IMR-90 (cell line): ENCODE measurements at regions not wholly inside any gene's neighbourhood (a gene's known extent, or its start where the extent isn't known, plus 50 kb on each side); places are given as distances from the start of the nearest gene placed in this dataset.

Experiments
- ATAC-seq: fragments of 200-7000 bp; cut with Tn5 transposase; 2 replicates; pipeline ENCODE4 v1.9.1; 2020; ENCODE audit warnings: low read depth, mild to moderate bottlenecking, moderate library complexity
- BruUV-seq: library from RNA; stranded (reverse); fragments of 400-500 nt; replicated peaks from 2 replicates; lab custom pipeline; 2021; lab: Mats Ljungman, UMichigan
- CTCF ChIA-PET: fragments of 300-600 bp; formaldehyde crosslinking; extraction: SDS; loops from one replicate; lab custom pipeline; 2021; ENCODE audit warnings: antibody characterized with exemption; lab: Yijun Ruan, JAX
- POLR2A ChIA-PET: fragments of 300-600 bp; sonication (Branson Sonifier 250); formaldehyde crosslinking; loops from one replicate; lab custom pipeline; 2022; ENCODE audit warnings: antibody characterized with exemption; ENCODE audit not compliant: unreplicated experiment; lab: Charles Lee
- DNase-seq: peaks from one replicate; pipeline ENCODE4 v3.0.0; 2013
- H2AFZ ChIP-seq: replicated peaks from 2 replicates; pipeline ENCODE3; 2013; ENCODE audit warnings: low read length, mild to moderate bottlenecking; ENCODE audit not compliant: poor library complexity
- H2AK5ac ChIP-seq: 2 replicates; pipeline ENCODE4 v1.6.1; 2013; ENCODE audit warnings: low read depth, low read length, inconsistent platforms
- H2AK9ac ChIP-seq: replicated peaks from 2 replicates; pipeline ENCODE3; 2013; ENCODE audit warnings: mild to moderate bottlenecking, low read depth, low read length, moderate library complexity; ENCODE audit not compliant: poor library complexity
- H2BK120ac ChIP-seq: 2 replicates; pipeline ENCODE4 v1.6.1; 2013; ENCODE audit warnings: low read depth, low read length, inconsistent platforms
- H2BK15ac ChIP-seq: 3 replicates; pipeline ENCODE4 v1.6.1; 2013; ENCODE audit warnings: low read depth, low read length, inconsistent platforms
- H2BK20ac ChIP-seq: 2 replicates; pipeline ENCODE4 v1.6.1; 2013; ENCODE audit warnings: low read depth, mild to moderate bottlenecking, inconsistent platforms, low read length, moderate library complexity
- H2BK5ac ChIP-seq: 2 replicates; pipeline ENCODE4 v1.6.1; 2013; ENCODE audit warnings: mild to moderate bottlenecking, low read depth, low read length, inconsistent platforms; ENCODE audit not compliant: poor library complexity, severe bottlenecking
- H3K14ac ChIP-seq: replicated peaks from 2 replicates; pipeline ENCODE4 v1.6.1; 2013; ENCODE audit warnings: low read depth, low read length, inconsistent platforms
- H3K18ac ChIP-seq: 2 replicates; pipeline ENCODE4 v1.6.1; 2013; ENCODE audit warnings: low read depth, low read length, control low read depth
- H3K23ac ChIP-seq: 2 replicates; pipeline ENCODE4 v1.6.1; 2013; ENCODE audit warnings: low read depth, low read length, inconsistent platforms
- H3K27ac ChIP-seq: 2 replicates; pipeline ENCODE4 v1.5.1; 2013; ENCODE audit warnings: mild to moderate bottlenecking, control low read depth, low read length; ENCODE audit not compliant: insufficient read depth
- H3K27me3 ChIP-seq: 2 replicates; pipeline ENCODE4 v1.6.1; 2013; ENCODE audit warnings: low read length; ENCODE audit not compliant: control insufficient read depth, insufficient read depth
- H3K36me3 ChIP-seq: 2 replicates; pipeline ENCODE4 v1.6.1; 2013; ENCODE audit warnings: low read length, mixed read lengths; ENCODE audit not compliant: control insufficient read depth, insufficient read depth
- H3K4ac ChIP-seq: 2 replicates; pipeline ENCODE4 v1.6.1; 2013; ENCODE audit warnings: low read depth, low read length, inconsistent platforms
- H3K4me1 ChIP-seq: 2 replicates; pipeline ENCODE4 v1.6.1; 2013; ENCODE audit warnings: low read length, mixed read lengths; ENCODE audit not compliant: control insufficient read depth, insufficient read depth
- H3K4me2 ChIP-seq: 2 replicates; pipeline ENCODE4 v1.6.1; 2013; ENCODE audit warnings: low read depth, mild to moderate bottlenecking, control low read depth, low read length, moderate library complexity
- H3K4me3 ChIP-seq: 2 replicates; pipeline ENCODE4 v1.5.1; 2013; ENCODE audit warnings: low read depth, mild to moderate bottlenecking, control low read depth, low read length, moderate library complexity; ENCODE audit not compliant: insufficient read depth
- H3K56ac ChIP-seq: 2 replicates; pipeline ENCODE4 v1.6.1; 2013; ENCODE audit warnings: low read length, inconsistent platforms; ENCODE audit not compliant: insufficient read depth; ENCODE audit errors: extremely low read depth
- H3K79me1 ChIP-seq, 2 experiments: 2 replicates each; pipeline ENCODE4 v1.6.1; 2013; ENCODE audit warnings: low read length in 2 of 2, inconsistent platforms in 1 of 2, low read depth in 1 of 2
- H3K9ac ChIP-seq: 2 replicates; pipeline ENCODE4 v1.6.1; 2013; ENCODE audit warnings: low read depth, low read length, control low read depth
- H3K9me1 ChIP-seq: 2 replicates; pipeline ENCODE4 v1.6.1; 2013; ENCODE audit warnings: low read length, inconsistent platforms; ENCODE audit not compliant: insufficient read depth
- H3K9me3 ChIP-seq: 2 replicates; pipeline ENCODE4 v1.6.1; 2013; ENCODE audit warnings: low read length; ENCODE audit not compliant: control insufficient read depth, insufficient read depth
- H4K20me1 ChIP-seq: 2 replicates; pipeline ENCODE4 v1.6.1; 2013; ENCODE audit warnings: low read length, inconsistent platforms; ENCODE audit not compliant: insufficient read depth
- H4K5ac ChIP-seq: 2 replicates; pipeline ENCODE4 v1.6.1; 2013; ENCODE audit warnings: mild to moderate bottlenecking, low read depth, low read length, control low read depth
- H4K8ac ChIP-seq, 2 experiments: 2 replicates each; pipeline ENCODE4 v1.6.1; 2013; ENCODE audit warnings: low read depth in 2 of 2, low read length in 2 of 2, control low read depth in 1 of 2, inconsistent platforms in 1 of 2
- H4K91ac ChIP-seq: 2 replicates; pipeline ENCODE4 v1.6.1; 2013; ENCODE audit warnings: low read depth, low read length, inconsistent platforms; ENCODE audit not compliant: insufficient read depth
- FOS ChIP-seq: fragments of 150-350 bp; IDR thresholded peaks from 2 replicates; pipeline ENCODE4 v1.6.1; 2016; ENCODE audit warnings: low read depth, low read length
- MAFK ChIP-seq: IDR thresholded peaks from 2 replicates; pipeline ENCODE4 v1.6.1; 2012; ENCODE audit warnings: low read depth, low read length, improper control_type of control experiment
- MXI1 ChIP-seq: IDR thresholded peaks from 2 replicates; pipeline ENCODE4 v1.6.1; 2012; ENCODE audit warnings: low read depth, mild to moderate bottlenecking, low read length, moderate library complexity, borderline replicate concordance
- POLR2A ChIP-seq: IDR thresholded peaks from 2 replicates; pipeline ENCODE4 v1.6.1; 2012; ENCODE audit warnings: mild to moderate bottlenecking, low read depth, low read length
- RFX5 ChIP-seq: IDR thresholded peaks from 2 replicates; pipeline ENCODE4 v1.8.0; 2012; ENCODE audit warnings: low read depth, mild to moderate bottlenecking, low read length, moderate library complexity
- WGBS, 2 experiments: methylation state at CpG; one replicate each; pipeline versions ENCODE4 v1.1.5 to v1.1.7; 2013; ENCODE audit warnings: missing lambda C conversion rate in 2 of 2; ENCODE audit not compliant: insufficient read length in 1 of 2; ENCODE audit errors: extremely low coverage in 2 of 2; 5-methylcytosine and 5-hydroxymethylcytosine counted together
- dilution Hi-C: fragments of 300-500 bp; cut with HindIII; formaldehyde crosslinking; loops from one replicate; pipeline ENCODE4 v1.14.3; 2018; ENCODE audit warnings: low sequenced_read_pairs; ENCODE audit not compliant: unreplicated experiment
- in situ Hi-C: fragments of 300-500 bp; cut with MboI; formaldehyde crosslinking; loops from 3 replicates; pipeline ENCODE4 v1.14.3; 2019; ENCODE audit warnings: low sequenced_read_pairs, inconsistent platforms, mixed read lengths
- intact Hi-C: fragments of 100-400 bp; cut with micrococcal nuclease; formaldehyde crosslinking; loops from 2 replicates; pipeline ENCODE4 v1.10.0; 2022

DNA sequence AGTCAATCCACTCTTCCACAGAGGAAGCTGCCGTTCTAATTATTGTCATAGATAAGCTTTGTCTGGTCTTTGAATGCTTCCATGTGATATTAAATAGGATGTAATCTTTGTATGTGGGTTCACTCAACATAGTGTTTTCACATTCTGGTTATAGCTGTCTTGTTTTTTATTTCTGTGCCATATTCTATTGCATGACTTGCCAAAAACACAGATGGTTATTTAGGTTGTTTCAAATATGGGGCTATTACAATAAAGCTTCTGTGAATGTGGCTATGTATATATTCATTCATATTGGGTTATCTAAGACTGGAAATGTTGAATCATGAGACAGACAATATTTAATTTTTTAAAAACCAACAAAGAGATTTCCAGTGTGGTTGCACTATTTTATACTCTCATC, 1109.3 kb upstream of the LRRTM3 start:
- Histone ChIP-seq H2AK5ac (no peak overlapping the region), H3K9ac (no peak overlapping the region), H3K4me3 (no peak overlapping the region), H3K4me2 (no peak overlapping the region), H2AK9ac (no peak overlapping the region), H4K91ac (no peak overlapping the region), H4K5ac (no peak overlapping the region), H3K4ac (no peak overlapping the region), H3K79me1 (no peaks in the 10 kb centered on the region), H2AFZ (no peak overlapping the region), H3K9me3 (no peaks in the 10 kb centered on the region), H3K27ac (no peak overlapping the region), H2BK5ac (no peak overlapping the region), H2BK120ac (no peak overlapping the region), H3K18ac (no peak overlapping the region), H2BK15ac (no peak overlapping the region), H3K56ac (no peak overlapping the region), H2BK20ac (no peak overlapping the region), H3K4me1 (no peaks in the 10 kb centered on the region), H3K27me3 (no peaks in the 10 kb centered on the region), H3K14ac (no peak overlapping the region), H4K8ac (no peak overlapping the region), H3K23ac (no peak overlapping the region), H3K36me3 (no peaks in the 10 kb centered on the region), H3K9me1 (no peaks in the 10 kb centered on the region), H4K20me1 (no peaks in the 10 kb centered on the region)
- WGBS, 2 experiments = no CpG with 5 or more reads among the region's 1 CpG
- intact Hi-C loops = no loop called here
- DNase-seq = no peak
- no peak for TF ChIP-seq MAFK
- TF ChIP-seq FOS = no peak
- TF ChIP-seq RFX5 = no peak
- TF ChIP-seq MXI1 = no peak
- TF ChIP-seq POLR2A = no peak
- no TSS peak for BruUV-seq
- ChIA-PET CTCF (no interaction called here), POLR2A (no interaction called here)
- in situ Hi-C loops = no loop called here
- ATAC-seq = no peak
- dilution Hi-C loops = no loop called here
